Activated CD4-positive, alpha-beta T cell treated with anti-CD3 and anti-CD28 coated beads, Interleukin-2, Interleukin-6, amounts not matched to agents 100 ng/mL and 50 ng/mL, durations not matched to agents 16 hours and 8 hours (primary cell): ENCODE measurements at regions not wholly inside any gene's neighbourhood (a gene's known extent, or its start where the extent isn't known, plus 50 kb on each side); places are given as distances from the start of the nearest gene placed in this dataset.

Experiments
- DNase-seq: peaks from one replicate; pipeline ENCODE4 v3.0.0-alpha.2; 2020

- DNase-seq, result no peak
Observed at GRCh38 chr4:96102541-96103026, 262.7 kb downstream of the PDHA2 start.

DNA sequence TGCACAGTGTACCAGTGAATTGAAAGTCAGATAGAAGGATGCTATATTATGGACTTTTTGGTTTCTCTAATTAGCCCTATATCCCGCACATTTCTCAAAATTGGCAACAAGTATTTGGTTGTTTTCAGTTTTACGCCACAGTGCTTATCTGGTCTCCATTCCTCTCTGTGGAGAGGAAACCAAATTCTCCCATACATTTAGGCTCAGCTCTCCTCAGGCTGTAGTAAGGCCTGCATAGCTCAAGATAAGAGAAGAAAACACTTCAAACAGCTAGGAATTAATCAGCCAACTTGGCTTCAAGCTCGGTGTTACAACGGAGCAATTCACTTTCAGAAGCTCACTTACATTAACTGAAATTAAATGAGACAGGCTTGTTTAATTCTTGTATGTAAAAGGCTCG lies 263.2 kb downstream of the PDHA2 start:
- no peak for DNase-seq

DNA sequence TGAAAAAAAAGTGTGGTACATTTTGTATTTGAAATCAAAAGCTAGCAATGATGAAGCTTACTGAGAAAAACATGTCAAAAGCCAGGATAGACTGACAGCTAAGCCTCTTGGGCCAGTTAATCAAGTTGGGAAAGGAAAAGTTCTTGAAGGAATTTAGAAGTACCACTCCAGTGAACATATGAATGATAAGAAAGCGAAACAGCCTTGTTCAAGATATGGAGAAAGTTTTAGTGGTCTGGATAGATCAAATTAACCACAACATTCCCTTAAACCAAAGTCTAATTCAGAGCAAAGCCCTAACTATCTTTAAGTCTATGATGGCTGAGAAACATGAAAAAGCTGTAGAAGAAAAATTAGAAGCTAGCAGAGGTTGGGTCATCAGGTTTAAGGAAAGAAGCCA lies 268.3 kb downstream of the PDHA2 start:
- no peak for DNase-seq

- no peak for DNase-seq
Observed at GRCh38 chr4:96112631-96113030, 272.7 kb downstream of the PDHA2 start.

- DNase-seq, result no peak
Observed at GRCh38 chr4:96120206-96120605, 280.3 kb downstream of the PDHA2 start.

DNA sequence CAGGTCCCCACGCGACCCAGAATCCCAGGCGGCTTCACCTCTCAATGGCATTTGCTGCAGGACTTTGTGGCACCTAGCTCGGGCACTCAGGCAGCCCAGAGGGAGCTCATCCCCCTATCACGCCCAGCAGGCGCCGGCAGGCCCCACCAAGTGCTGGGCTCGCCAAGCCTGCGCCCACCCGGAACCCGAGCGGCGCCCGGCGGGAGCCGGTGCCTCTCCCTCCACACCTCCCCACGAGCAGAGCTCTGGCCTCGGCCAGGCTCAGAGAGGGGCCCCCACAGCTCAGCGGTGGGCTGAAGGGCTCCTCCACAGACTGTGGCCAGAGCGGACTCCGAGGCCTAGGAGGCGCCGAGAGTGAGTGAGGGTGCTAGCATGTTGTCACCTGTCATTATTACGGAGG lies 286.3 kb downstream of the PDHA2 start:
- DNase-seq, result no peak

- DNase-seq, result no peak
Observed at GRCh38 chr4:96131186-96131585, 291.3 kb downstream of the PDHA2 start.

GRCh38 chr4:96134806-96135205 lies 294.9 kb downstream of the PDHA2 start:
- DNase-seq, result no peak

DNA sequence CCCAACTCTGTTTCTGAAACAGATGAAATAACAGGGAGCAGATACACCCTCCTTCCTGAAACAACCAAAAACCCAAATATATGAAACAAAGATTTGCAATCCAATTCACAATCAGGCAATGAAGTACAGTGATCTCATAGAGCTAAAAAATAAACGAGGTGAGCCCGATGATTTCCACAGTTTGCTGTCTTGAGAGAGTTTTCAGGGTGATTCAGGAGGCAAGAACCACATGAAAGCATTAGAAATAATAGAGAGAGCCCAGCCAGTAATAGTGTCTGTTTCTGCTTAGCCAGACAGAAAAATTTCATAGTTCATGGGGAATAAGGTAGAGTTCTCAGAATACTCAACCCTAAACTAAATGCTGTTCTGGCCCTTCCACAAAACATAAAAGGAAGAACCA lies 296.2 kb downstream of the PDHA2 start:
- no peak for DNase-seq

- DNase-seq, result no peak
Observed at GRCh38 chr4:96139251-96139929, 299.5 kb downstream of the PDHA2 start.

GRCh38 chr4:96145601-96146000 lies 305.7 kb downstream of the PDHA2 start:
- no peak for DNase-seq

DNA sequence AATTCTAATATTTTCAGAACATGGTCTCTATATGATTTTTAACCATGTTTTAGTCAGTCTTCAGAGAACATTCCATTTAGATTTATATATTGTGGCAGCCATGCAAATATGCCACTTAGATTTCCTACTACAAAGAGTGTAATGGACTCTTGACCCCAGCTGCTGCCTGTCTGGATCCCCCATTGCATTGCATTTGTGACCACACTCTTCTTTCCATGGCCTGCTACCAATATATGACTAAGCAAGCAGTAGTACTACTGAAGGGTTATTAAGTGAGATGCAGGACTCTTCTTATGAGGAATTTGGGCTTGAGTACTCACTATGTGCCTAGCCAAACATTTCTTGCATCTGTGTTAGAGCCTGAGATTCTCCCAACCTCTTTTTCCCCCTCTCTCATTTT lies 306.8 kb downstream of the PDHA2 start:
- no peak for DNase-seq

DNA sequence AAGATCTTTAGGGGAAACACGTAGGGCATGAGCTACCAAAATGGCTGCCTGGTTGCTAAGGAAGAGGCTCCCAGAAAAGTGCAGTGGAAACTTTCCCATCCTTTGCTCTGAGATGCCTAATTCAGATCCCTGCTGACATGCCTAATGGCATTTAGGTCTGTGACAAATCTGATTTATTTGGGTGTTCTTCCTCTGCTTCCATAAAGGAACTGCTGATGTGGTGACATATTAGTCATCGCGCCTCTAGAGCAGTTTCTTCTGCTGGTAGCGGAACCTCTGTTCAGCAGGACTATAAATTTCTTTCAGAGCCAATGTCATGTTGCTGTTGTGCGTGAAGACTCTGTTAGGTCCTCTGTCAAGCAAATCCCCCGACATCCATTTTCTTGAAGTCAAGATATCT lies 310.0 kb downstream of the PDHA2 start:
- DNase-seq, result no peak

GRCh38 chr4:96150466-96150865 lies 310.6 kb downstream of the PDHA2 start:
- no peak for DNase-seq

DNA sequence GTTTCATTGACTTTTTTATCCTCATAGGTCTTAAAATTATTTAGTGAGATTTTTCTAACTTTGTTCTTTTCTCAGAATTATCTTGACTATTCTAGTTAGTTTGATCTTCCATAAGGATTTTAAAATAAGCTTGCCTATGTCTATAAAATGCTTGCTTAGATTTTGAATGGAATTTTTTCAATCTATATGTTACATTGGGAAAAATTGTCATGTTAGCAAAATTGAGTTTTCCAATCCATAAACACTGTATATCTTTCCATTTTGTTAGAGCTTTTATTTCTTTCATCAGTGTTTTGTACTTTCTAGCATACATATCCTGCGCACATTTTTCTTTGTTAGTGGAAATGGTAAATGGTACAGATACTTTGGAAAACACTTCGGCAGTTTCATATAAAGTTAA lies 312.9 kb downstream of the PDHA2 start:
- no peak for DNase-seq

DNA sequence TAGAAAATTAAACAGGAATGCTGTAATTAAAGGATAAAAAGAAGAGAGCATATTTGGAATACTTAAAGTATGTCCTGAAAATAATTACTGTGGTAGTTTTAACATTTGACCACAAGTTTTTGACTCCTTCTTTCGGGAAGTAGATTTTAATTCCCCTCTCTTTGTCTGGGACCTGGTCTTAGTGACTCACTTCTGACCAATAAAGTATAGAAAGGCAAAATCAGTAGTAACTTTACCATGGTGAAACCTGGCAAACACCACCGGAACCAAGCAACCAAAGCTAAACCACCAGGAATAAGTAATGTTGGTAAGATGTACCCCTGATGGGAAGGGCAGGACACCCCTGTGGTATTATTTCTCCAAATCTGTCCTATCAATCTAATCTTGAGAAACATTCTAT lies 314.8 kb downstream of the PDHA2 start:
- no peak for DNase-seq

DNA sequence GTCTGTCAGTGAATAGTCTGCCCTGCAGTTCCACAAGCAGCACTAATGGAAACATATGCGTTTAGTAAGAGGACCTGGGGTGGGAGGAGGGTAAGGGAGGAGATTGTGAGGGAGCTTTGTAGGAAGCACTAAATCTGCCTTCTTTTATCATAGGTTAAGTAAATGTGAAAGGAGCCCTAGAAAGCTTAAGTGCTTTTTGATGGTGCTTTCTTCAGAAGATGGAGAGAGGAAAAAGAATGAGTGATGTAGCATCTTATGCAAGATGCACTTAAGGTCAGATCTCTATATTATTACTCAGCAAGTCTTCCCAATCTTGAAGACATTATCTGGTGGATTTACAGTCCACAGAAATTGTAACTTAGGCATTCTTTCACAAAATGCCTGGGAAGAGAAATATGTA lies 322.7 kb downstream of the PDHA2 start:
- no peak for DNase-seq

- DNase-seq, result no peak
Observed at GRCh38 chr4:96164814-96165351, 325.0 kb downstream of the PDHA2 start.

DNA sequence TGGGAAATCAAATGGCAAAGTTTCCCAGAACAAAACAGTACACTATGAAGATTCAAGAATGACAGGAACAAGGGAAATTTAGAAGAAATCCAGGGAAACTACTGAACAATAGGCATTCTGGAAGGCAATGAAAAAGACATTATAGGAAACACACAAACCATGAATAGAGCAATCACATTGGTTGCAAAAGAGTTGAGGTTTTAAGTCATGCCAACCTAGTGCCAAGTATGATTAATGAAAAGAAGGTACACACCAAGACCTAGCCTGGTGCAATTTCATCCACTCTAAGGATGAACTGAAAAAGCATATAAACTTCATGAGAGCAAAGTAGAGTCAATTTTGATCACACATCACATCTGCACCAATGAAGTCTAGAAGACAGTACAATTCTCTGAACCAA lies 326.9 kb downstream of the PDHA2 start:
- no peak for DNase-seq

DNA sequence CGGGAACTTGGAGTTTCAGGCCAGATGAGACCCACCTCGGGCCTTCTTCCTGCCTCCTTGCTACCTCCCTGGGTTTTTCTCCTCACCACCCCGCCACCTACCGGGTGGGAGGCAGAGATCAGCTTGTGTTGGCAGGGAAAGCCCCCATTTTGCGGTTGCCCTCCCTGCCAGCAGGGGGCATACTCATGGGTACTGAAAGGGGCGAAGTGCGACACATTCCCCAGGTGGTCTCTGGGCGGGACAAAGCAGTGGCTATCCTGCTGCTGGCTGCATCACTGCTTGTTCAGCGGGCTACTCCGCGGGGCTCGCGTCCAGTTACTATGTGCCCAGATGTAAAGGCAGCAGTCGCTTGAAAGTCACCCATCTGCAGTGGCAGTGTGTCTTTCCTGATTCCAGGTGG lies 330.3 kb downstream of the PDHA2 start:
- DNase-seq, result no peak

DNA sequence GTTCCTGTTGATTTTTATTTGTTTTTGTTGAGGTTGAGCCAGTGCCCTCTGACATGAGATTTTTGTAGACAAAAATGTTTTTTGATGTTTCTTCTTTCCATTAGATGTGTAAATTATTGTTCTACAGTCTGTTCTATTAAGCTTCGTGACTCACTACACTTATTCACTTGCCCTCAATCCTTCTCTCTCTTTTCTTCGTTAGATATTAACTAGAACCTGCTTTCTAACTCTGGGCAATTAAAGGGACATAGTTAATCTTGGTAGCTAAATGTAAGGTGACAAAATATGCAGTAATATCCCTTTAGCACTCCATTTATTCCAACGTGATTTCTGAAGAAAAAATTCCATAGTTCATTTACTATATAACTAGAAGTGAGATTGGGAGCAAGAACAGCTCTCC lies 333.9 kb downstream of the PDHA2 start:
- no peak for DNase-seq

DNA sequence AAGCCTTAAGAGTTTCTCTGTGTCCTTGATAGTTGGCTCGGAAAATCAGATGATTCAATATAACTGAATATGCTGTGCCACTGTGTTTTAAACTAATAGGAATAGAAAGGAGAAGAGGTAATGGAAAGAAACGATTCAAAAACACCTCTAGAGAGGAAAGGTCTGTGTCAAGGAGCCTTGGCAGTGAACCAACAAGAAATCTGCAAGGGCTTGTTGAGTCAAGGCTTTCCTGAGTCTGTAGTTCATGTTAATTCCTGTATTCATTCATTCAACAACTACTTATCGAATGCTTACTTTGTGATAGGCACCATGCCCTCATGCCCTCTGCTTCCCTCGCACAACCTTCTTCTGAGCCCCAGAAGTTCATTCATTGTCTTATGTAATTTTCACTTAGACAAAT lies 336.0 kb downstream of the PDHA2 start:
- no peak for DNase-seq

- DNase-seq, result no peak
Observed at GRCh38 chr4:96183611-96184010, 343.7 kb downstream of the PDHA2 start.

- DNase-seq, result no peak
Observed at GRCh38 chr4:96186593-96186992, 346.7 kb downstream of the PDHA2 start.

GRCh38 chr4:96189761-96190160 lies 349.9 kb downstream of the PDHA2 start:
- DNase-seq, result no peak
